NCI-H187 (cell line): ENCODE measurements at regions not wholly inside any gene's neighbourhood (a gene's known extent, or its start where the extent isn't known, plus 50 kb on each side); places are given as distances from the start of the nearest gene placed in this dataset.
"Not testable (repeated sequence)": the region's sequence is repeated elsewhere in the genome, so short reads cannot be mapped to it uniquely, and the experiment has no call there.

Experiments
- DNase-seq, 2 experiments: peaks; one replicate each; lab custom pipeline; 2025; lab: John Stamatoyannopoulos, UW

DNA sequence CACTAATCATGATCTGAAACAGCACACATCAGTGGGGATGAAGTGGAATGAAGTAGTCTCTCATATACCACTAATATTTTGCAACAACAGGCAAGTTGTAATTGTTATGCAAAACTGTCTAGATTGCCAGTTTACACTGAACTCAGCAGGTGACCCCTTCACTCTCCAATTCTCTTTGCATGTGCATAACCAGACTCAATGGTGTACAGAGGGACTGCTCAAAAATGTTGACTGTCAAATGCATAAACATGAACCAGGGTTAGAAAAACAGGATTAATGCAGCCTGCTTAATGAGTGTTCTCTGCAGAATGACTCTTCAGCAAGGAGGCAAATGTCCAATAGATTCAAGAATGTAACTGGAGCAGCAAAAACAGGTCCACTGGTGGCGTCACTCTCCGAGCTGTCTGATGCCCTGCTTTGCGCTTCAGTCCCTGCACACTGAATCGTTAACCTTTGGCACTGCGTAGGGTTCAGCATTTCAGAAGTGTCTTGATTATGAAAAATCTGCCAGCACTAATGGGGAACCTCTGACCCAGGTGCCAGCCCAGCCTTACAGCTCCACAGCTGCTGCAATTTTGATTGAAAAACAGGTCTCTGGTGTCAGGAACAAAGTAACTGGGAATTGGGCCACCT is 209.3 kb downstream of the TDRD15 start:
- no peak for DNase-seq

DNA sequence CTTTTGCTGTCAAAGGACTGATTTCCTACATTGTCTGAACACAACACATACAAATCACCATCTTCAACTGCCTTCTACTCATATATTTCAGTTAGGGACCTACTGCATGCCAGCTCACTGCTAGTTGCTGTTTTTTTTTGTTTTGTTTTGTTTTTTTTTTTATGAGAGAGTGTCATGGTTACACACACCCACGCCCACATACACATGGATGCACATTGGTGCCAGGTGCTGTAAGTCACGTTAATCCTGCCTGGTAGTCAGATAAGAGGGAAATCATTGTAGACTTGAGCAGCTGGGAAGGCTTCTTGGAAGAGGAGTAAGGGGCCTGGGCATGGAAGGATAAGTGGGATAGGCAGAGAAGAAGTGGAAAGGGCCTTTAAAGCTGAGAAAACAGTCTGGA is 209.9 kb downstream of the TDRD15 start:
- DNase-seq = no peak

GRCh38 chr2:21346984-21347383 is 223.2 kb downstream of the TDRD15 start:
- DNase-seq = no peak

GRCh38 chr2:21353879-21354679 is 230.3 kb downstream of the TDRD15 start:
- no peak for DNase-seq

GRCh38 chr2:21356086-21356856 is 232.5 kb downstream of the TDRD15 start:
- DNase-seq = no peak

DNA sequence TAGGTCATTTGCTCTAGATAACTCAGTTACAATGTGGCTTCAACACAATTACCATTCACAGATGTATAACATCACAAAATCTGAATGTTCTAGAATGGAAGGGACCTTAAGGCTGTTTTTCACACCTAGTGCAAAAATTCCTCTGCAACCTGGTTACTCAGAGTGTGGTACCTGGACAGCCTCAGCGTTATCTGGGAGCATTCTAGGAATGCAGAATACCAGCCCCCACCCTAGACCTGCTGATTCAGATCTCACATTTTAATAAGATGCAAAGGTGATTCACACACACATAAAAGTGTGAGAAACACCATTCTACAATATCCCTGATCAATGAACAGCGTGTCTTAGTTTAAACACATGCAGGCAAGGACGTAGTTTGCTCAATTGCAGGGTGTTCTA is 233.1 kb downstream of the TDRD15 start:
- no peak for DNase-seq

- no peak for DNase-seq
Observed at GRCh38 chr2:21358976-21359375, 235.2 kb downstream of the TDRD15 start.

DNA sequence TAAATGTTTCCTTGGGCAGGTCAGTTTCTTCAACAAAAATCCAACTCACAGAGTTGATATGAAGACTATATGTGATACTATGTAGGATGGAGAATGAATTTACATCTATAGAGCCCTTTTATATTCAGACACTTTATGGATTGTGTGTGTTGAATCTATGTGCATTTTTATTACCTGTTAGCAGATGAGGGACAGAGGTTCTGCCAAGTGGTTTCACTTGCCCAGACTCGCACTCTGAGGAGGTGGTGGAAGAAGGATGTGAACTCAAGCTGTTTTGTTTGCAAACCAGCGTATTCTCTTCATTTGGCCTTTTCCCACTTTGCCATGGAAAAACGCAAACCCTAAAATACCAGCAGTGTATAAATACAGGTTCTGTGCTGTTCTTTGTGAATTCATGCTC is 237.6 kb downstream of the TDRD15 start:
- DNase-seq = no peak

DNA sequence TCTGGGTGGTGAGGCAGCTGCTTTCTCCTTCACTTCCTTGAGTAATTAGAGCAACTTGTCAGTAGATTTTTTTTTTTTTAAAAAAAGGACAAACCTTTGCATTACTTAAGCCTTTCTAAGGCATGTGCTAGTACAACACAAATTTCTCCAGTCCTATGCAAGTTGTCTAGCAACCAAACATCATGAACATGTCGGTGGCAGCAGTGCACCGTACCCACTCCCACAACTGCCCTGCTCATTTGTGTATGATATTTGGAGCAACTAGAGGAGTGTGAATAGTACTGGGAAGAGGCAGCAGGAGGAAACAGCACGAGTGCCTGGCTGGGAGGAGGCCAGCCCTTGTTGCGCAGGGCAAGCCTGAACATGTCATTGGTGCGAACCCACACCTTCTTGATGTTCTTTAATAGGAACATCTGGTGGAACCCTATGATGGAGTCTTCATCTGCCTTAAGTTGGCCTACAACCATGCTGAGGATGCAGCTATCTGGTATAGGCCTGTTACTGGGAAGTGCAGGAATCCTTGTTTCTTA is 238.3 kb downstream of the TDRD15 start:
- no peak for DNase-seq

DNA sequence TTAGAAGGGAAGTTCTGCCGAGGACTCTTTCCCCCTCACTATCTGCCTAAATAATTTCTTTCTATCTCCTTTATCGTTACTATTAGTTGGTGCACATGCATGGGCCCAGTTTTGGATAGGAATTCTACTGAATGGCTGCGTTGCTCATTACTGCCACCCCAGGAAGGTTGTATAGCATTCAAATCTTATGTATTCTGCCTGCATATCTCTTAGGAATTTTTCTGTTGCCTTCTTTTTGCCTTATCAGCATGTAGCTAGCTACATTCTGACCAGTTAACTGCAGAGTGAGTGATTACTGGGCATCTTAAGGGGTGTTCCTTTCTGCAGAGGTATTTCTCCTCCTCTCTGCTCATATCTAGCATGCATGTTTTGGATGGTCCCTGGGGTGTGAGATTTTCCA is 239.6 kb downstream of the TDRD15 start:
- DNase-seq = no peak

- no peak for DNase-seq
Observed at GRCh38 chr2:21367421-21367820, 243.7 kb downstream of the TDRD15 start.

DNA sequence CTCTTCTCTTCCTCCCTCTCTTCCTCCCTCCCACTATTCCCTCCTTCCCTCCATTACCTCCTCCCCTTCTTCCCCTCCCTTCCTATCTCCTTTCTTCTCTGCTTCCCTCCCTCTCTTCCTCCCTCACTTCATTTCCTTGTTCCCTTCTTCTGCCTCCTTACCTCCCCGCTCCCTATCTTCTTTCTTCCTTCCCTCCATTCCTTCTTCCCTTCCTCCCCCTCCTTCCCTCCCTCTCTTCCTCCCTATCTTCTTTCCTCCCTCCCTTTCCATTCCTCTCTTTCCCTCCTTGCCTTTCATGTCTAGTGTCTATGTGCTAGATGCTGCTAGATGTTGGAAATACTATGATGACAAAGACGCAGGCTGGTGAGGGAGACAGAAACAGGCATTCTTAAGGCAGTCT is 246.0 kb downstream of the TDRD15 start:
- DNase-seq = no peak

DNA sequence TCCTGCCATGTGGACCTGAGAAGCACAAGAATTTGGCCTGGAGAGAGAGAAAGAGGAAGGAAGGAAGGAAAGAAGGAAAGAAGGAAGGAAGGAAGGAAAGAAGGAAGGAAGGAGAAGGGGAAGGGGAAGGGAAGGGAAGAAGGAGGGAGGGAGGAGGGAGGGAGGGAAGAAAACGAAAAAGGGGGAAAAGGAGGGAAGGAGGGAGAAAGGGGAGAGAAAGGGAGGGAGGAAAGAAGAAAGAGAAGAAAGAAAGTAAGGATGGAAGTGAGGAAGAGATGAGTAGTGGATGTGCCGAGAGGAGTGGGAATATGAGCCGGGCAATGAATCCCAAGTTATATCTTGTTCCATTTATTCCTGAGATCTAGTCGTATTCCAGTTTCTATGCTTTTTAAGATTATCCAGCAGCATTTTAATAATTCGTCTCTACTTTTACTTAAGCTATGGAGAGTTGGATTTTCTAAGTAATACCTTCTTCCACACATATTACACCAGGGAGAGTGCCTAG is 247.8 kb downstream of the TDRD15 start:
- DNase-seq = no peak

- no peak for DNase-seq
Observed at GRCh38 chr2:21372654-21373053, 248.9 kb downstream of the TDRD15 start.

GRCh38 chr2:21376864-21377263 is 253.1 kb downstream of the TDRD15 start:
- no peak for DNase-seq

DNA sequence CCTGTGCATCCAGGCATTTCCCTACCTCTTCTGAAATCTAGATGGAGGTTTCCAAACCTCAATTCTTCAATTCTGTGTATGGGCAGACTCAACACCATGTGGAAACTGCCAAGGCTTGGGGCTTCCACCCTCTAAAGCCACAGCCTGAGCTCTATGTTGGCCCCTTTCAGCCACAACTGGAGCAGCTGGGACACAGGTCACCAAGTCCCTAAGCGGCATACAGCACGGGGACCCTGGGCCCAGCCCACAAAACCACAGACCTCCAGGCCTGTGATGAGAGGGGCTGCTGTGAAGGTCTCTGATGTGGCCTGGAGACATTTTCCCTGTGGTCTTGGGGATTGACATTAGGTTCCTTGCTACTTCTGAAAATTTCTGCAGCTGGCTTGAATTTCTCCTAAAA is 255.4 kb downstream of the TDRD15 start:
- no peak for DNase-seq

GRCh38 chr2:21379668-21380067 is 255.9 kb downstream of the TDRD15 start:
- DNase-seq = not testable (repeated sequence)

GRCh38 chr2:21381421-21381820 is 257.7 kb downstream of the TDRD15 start:
- DNase-seq = no peak

- DNase-seq = no peak
Observed at GRCh38 chr2:21382701-21383520, 259.1 kb downstream of the TDRD15 start.

GRCh38 chr2:21386666-21387065 is 262.9 kb downstream of the TDRD15 start:
- no peak for DNase-seq

- no peak for DNase-seq
Observed at GRCh38 chr2:21392649-21393048, 268.9 kb downstream of the TDRD15 start.

GRCh38 chr2:21393173-21393572 is 269.4 kb downstream of the TDRD15 start:
- no peak for DNase-seq
